SH-SY5Y (cell line): ENCODE measurements at regions not wholly inside any gene's neighbourhood (a gene's known extent, or its start where the extent isn't known, plus 50 kb on each side); places are given as distances from the start of the nearest gene placed in this dataset.

ENCODE experiments used
- GATA2 ChIP-seq: IDR thresholded peaks from 2 replicates; pipeline ENCODE4 v1.6.1; 2011; ENCODE audit warnings: mild to moderate bottlenecking, low read depth, low read length
- GATA3 ChIP-seq: IDR thresholded peaks from 2 replicates; pipeline ENCODE4 v1.6.1; 2011; ENCODE audit warnings: low read depth, mild to moderate bottlenecking, low read length, moderate library complexity

- TF ChIP-seq GATA2 (no peak), GATA3 (no peak)
Observed at GRCh38 chr17:77466596-77467223, 325.9 kb downstream of the SEC14L1 start.
